OCI-LY7 (cell line): ENCODE measurements at regions not wholly inside any gene's neighbourhood (a gene's known extent, or its start where the extent isn't known, plus 50 kb on each side); places are given as distances from the start of the nearest gene placed in this dataset.

Experiments used
- BruUV-seq: library from RNA; stranded (reverse); fragments of 400-500 nt; replicated peaks from 2 replicates; lab custom pipeline; 2021; lab: Mats Ljungman, UMichigan
- CTCF ChIA-PET: fragments of 300-600 bp; sonication (Branson Sonifier 250); formaldehyde crosslinking; loops from one replicate; lab custom pipeline; 2022; ENCODE audit warnings: antibody characterized with exemption; ENCODE audit not compliant: unreplicated experiment; lab: Charles Lee
- POLR2A ChIA-PET: fragments of 300-600 bp; sonication (Branson Sonifier 250); formaldehyde crosslinking; loops from one replicate; lab custom pipeline; 2022; ENCODE audit warnings: antibody characterized with exemption; lab: Charles Lee
- DNase-seq: peaks from one replicate; pipeline ENCODE4 v3.0.0-alpha.2; 2015; ENCODE audit warnings: low spot score
- H2AFZ ChIP-seq: fragments of 200-600 bp; sonication (generic), shearing (Covaris generic); 2 replicates; pipeline ENCODE4 v1.6.1; 2014; ENCODE audit warnings: mild to moderate bottlenecking, antibody characterized with exemption, low read length, moderate library complexity
- H3K27ac ChIP-seq: fragments of 200-600 bp; sonication (generic); 2 replicates; pipeline ENCODE4 v1.5.1; 2014; ENCODE audit warnings: mixed run types, low read depth, mild to moderate bottlenecking, moderate library complexity, low read length, inconsistent platforms; ENCODE audit not compliant: poor library complexity, severe bottlenecking
- H3K36me3 ChIP-seq: fragments of 200-600 bp; sonication (generic); 2 replicates; pipeline ENCODE4 v1.6.1; 2014; ENCODE audit warnings: mild to moderate bottlenecking, antibody characterized with exemption, low read length, moderate library complexity, mixed read lengths; ENCODE audit not compliant: insufficient read depth
- H3K4me1 ChIP-seq: fragments of 200-600 bp; sonication (generic); 2 replicates; pipeline ENCODE4 v1.5.1; 2014; ENCODE audit warnings: mild to moderate bottlenecking, low read length; ENCODE audit not compliant: insufficient read depth, poor library complexity, severe bottlenecking
- H3K4me2 ChIP-seq: fragments of 200-600 bp; sonication (generic); 2 replicates; pipeline ENCODE4 v1.6.1; 2014; ENCODE audit warnings: mild to moderate bottlenecking, low read length
- H3K4me3 ChIP-seq: fragments of 200-600 bp; sonication (generic); 2 replicates; pipeline ENCODE4 v1.5.1; 2014; ENCODE audit warnings: mild to moderate bottlenecking, low read depth, low read length; ENCODE audit not compliant: poor library complexity, severe bottlenecking
- H3K79me2 ChIP-seq: fragments of 200-600 bp; sonication (generic); 2 replicates; pipeline ENCODE4 v1.6.1; 2016; ENCODE audit warnings: low read depth, mild to moderate bottlenecking, low read length, moderate library complexity, mixed read lengths; ENCODE audit not compliant: insufficient read depth
- H3K9me2 ChIP-seq: fragments of 200-600 bp; sonication (generic); 2 replicates; pipeline ENCODE4 v1.6.1; 2016; ENCODE audit warnings: mild to moderate bottlenecking, low read length, mixed read lengths; ENCODE audit not compliant: insufficient read depth
- H3K9me3 ChIP-seq: fragments of 200-600 bp; sonication (generic); 2 replicates; pipeline ENCODE4 v1.6.1; 2014; ENCODE audit warnings: mild to moderate bottlenecking, mixed run types, low read length, mixed read lengths
- H4K20me1 ChIP-seq: fragments of 200-600 bp; sonication (generic); 2 replicates; pipeline ENCODE4 v1.6.1; 2014; ENCODE audit warnings: mild to moderate bottlenecking, antibody characterized with exemption, low read length, moderate library complexity, mixed read lengths; ENCODE audit not compliant: insufficient read depth
- EZH2phosphoT487 ChIP-seq: fragments of 200-600 bp; sonication (generic); IDR thresholded peaks from 2 replicates; pipeline ENCODE4 v1.6.1; 2018; ENCODE audit warnings: low read depth, borderline replicate concordance, mild to moderate bottlenecking, mixed run types, antibody characterized with exemption, low read length, moderate library complexity, mixed read lengths
- intact Hi-C: fragments of 100-400 bp; cut with micrococcal nuclease; formaldehyde crosslinking; loops from one replicate; pipeline ENCODE4 v1.10.0; 2022; ENCODE audit not compliant: unreplicated experiment
- TF ChIP-seq, protein P1 (sequence below): fragments of 200-600 bp; sonication (generic); conservative IDR thresholded peaks from 2 replicates; pipeline ENCODE4 v1.5.1; 2014; ENCODE audit warnings: mild to moderate bottlenecking, antibody characterized with exemption, low read length, moderate library complexity, mixed read lengths

DNA sequence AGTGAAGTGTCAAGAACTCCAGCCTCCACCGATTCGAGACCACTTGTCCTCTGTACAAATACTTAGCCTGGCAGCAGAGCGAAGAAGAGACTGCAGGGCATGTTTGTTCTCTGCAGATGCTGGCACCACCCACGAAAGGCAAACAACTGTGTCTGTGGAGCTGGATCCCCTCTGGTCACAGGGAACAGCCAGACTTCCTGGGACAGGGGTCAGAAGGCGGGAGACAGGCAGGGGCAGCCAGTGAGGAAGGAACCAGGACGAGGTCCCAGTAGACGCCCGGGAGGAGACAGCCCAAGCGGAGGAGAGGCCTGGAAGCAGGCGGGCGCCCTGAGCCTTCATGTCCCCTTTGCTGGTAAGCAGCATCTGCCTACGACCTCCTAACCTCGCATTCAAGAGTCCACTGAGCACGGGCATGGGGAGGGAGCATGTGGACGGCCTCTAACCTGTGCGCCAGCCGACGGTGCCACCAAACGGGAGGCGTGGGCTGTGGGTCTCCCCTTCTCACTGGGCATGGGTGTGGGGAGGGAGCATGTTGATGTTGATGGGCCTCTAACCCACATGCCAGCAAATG, 265.5 kb downstream of the DLL1 start:
- TF ChIP-seq EZH2phosphoT487, result no peak
- TF ChIP-seq, protein P1, sequence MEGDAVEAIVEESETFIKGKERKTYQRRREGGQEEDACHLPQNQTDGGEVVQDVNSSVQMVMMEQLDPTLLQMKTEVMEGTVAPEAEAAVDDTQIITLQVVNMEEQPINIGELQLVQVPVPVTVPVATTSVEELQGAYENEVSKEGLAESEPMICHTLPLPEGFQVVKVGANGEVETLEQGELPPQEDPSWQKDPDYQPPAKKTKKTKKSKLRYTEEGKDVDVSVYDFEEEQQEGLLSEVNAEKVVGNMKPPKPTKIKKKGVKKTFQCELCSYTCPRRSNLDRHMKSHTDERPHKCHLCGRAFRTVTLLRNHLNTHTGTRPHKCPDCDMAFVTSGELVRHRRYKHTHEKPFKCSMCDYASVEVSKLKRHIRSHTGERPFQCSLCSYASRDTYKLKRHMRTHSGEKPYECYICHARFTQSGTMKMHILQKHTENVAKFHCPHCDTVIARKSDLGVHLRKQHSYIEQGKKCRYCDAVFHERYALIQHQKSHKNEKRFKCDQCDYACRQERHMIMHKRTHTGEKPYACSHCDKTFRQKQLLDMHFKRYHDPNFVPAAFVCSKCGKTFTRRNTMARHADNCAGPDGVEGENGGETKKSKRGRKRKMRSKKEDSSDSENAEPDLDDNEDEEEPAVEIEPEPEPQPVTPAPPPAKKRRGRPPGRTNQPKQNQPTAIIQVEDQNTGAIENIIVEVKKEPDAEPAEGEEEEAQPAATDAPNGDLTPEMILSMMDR, result no peak
- Histone ChIP-seq H2AFZ (no peak overlapping the region), H3K4me2 (no peak overlapping the region), H4K20me1 (no peaks in the 10 kb centered on the region), H3K9me2 (no peaks in the 10 kb centered on the region), H3K27ac (no peak overlapping the region), H3K4me3 (no peak overlapping the region), H3K36me3 (no peaks in the 10 kb centered on the region), H3K4me1 (no peaks in the 10 kb centered on the region), H3K9me3 (no peaks in the 10 kb centered on the region), H3K79me2 (no peaks in the 10 kb centered on the region)
- intact Hi-C loops, result no loop called here
- CTCF ChIA-PET, result no interaction called here
- POLR2A ChIA-PET, result no interaction called here
- BruUV-seq, result no TSS peak
- no peak for DNase-seq

DNA sequence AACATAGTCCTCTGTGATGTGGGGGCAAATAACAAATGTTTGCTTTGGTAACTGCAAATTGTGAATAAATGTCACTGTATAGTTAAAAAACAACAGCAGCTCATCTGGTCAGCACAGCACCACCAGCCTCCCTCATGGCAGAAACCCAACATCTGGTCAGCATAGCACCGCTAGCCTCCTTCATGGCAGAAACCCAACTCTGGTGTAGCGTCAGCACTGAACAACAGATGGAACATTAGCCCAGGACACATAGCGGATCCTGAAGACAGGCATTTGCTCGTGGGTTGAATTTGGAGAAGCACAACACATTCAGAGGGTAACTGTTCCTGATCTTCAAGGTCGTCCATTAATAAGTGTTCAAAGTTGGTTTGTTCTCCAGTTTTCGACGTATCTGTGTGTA, 265.9 kb downstream of the DLL1 start:
- Histone ChIP-seq H3K4me2 (no peak overlapping the region), H3K4me1 (no peaks in the 10 kb centered on the region), H3K36me3 (no peaks in the 10 kb centered on the region), H3K79me2 (no peaks in the 10 kb centered on the region), H3K27ac (no peak overlapping the region), H3K9me3 (no peaks in the 10 kb centered on the region), H4K20me1 (no peaks in the 10 kb centered on the region), H3K4me3 (no peak overlapping the region), H3K9me2 (no peaks in the 10 kb centered on the region), H2AFZ (no peak overlapping the region)
- DNase-seq, result no peak
- POLR2A ChIA-PET, result no interaction called here
- TF ChIP-seq, protein P1, result no peak
- TF ChIP-seq EZH2phosphoT487, result no peak
- intact Hi-C loops, result no loop called here
- CTCF ChIA-PET, result no interaction called here
- no TSS peak for BruUV-seq

DNA sequence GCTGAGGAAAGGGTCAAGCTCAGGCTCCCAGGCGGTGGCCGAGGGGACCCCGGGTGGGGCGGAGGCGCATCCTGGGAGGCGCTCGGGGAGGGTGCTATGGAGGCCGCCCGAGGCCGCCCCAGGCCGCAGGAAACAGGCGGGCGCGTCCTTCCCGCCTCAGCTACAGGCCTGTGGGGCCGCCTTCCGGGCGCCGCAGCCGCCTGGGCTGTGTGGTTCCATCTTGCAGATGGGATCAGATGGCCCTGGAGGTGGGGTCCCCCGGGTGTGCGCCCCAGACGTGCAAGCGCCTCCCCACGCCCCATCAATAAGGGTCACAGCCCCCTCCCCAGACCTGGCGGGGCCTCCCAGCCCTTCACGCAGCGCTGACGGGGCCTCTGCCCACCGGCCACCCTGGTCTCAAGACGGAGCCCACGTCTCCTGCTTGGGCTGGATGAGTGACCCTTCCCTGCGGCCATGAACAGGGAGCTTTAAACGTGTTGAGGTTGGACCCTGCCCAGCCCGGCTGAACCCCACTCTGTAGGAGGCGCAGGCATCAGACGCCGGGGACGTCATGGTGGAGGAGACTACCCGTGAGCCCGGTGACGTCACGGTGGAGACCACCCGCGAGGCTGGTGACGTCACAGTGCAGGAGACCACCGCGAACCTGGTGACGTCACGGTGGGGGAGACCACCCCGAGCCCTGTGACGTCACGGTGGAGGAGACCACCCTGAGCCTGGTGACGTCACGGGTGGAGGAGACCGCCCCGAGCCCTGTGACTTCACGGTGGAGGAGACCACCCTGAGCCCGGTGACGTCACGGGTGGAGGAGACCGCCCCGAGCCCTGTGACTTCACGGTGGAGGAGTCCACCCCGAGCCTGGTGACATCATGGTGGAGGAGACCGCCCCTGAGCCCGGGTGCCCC, 267.0 kb downstream of the DLL1 start:
- ChIA-PET CTCF (no interaction called here), POLR2A (no interaction called here)
- H3K27ac ChIP-seq, result no peak overlapping the region
- no peaks in the 10 kb centered on the region for H3K4me1 ChIP-seq
- H3K36me3 ChIP-seq, result no peaks in the 10 kb centered on the region
- H3K4me2 ChIP-seq, result no peak overlapping the region
- no peaks in the 10 kb centered on the region for H3K9me3 ChIP-seq
- no peak for TF ChIP-seq EZH2phosphoT487
- TF ChIP-seq, protein P1, result no peak
- H3K4me3 ChIP-seq, result no peak overlapping the region
- no peaks in the 10 kb centered on the region for H3K79me2 ChIP-seq
- intact Hi-C loops, result no loop called here
- BruUV-seq, result no TSS peak
- no peaks in the 10 kb centered on the region for H3K9me2 ChIP-seq
- no peak for DNase-seq
- H2AFZ ChIP-seq, result no peak overlapping the region
- H4K20me1 ChIP-seq, result no peaks in the 10 kb centered on the region
